VCaP (cell line): ENCODE measurements at regions not wholly inside any gene's neighbourhood (a gene's known extent, or its start where the extent isn't known, plus 50 kb on each side); places are given as distances from the start of the nearest gene placed in this dataset.

Source experiments
- H3K27ac ChIP-seq: fragments of 450-650 bp; 2 replicates; pipeline ENCODE4 v1.5.1; 2017
- TF ChIP-seq, protein P1 (sequence below): fragments of 450-650 bp; conservative IDR thresholded peaks from 2 replicates; pipeline ENCODE4 v1.5.1; 2017; ENCODE audit warnings: mild to moderate bottlenecking, moderate library complexity

DNA sequence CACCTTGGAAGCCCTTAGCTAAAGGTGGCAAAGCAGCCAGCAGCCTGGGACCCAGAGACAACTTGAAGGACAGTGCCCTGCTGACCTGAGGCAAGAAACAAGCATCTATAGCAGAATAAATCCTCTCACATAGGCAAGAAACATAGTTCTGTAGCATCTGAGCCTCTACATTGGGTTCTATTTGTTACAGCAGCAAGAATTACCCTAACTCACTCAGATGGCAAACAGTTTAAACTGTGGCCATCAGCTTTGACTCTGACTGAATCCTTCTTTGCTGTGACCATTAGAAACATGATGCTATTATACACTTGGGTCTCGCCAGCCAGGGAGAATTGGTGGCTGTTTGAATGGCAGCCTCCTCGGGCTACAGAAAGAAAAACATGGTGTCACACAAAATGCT is 53.1 kb upstream of the CCL1 start:
- TF ChIP-seq, protein P1, sequence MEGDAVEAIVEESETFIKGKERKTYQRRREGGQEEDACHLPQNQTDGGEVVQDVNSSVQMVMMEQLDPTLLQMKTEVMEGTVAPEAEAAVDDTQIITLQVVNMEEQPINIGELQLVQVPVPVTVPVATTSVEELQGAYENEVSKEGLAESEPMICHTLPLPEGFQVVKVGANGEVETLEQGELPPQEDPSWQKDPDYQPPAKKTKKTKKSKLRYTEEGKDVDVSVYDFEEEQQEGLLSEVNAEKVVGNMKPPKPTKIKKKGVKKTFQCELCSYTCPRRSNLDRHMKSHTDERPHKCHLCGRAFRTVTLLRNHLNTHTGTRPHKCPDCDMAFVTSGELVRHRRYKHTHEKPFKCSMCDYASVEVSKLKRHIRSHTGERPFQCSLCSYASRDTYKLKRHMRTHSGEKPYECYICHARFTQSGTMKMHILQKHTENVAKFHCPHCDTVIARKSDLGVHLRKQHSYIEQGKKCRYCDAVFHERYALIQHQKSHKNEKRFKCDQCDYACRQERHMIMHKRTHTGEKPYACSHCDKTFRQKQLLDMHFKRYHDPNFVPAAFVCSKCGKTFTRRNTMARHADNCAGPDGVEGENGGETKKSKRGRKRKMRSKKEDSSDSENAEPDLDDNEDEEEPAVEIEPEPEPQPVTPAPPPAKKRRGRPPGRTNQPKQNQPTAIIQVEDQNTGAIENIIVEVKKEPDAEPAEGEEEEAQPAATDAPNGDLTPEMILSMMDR: no peak

DNA sequence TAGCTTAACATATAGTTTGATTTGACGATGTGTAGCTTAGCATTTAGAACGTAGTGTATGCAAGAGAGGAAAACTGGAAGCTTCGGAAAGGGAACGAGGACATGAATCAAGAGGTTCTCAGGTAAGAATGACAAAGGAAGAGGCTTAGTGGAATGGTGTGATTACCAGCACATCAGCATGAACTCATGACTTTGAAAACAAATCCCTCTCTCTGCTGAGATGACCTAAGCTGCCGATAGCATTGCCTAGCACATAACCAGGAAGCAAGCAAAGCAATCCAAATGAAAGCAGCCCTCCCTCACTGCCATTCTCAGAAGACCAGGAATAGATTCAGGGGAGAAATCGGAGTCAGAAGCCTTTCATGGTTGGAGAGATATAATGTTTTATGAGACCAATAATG is 51.3 kb upstream of the CCL1 start:
- H3K27ac ChIP-seq: no peak overlapping the region
- TF ChIP-seq, protein P1: no peak

More for the DNA sequence above, 53.1 kb upstream of the CCL1 start:
- H3K27ac ChIP-seq: no peak overlapping the region

GRCh38 chr17:34413443-34414119 is 50.5 kb upstream of the CCL1 start:
- TF ChIP-seq, protein P1: no peak
- H3K27ac ChIP-seq: peak overlapping the region; percentile 35; the same call in 1 of the 2 replicates

DNA sequence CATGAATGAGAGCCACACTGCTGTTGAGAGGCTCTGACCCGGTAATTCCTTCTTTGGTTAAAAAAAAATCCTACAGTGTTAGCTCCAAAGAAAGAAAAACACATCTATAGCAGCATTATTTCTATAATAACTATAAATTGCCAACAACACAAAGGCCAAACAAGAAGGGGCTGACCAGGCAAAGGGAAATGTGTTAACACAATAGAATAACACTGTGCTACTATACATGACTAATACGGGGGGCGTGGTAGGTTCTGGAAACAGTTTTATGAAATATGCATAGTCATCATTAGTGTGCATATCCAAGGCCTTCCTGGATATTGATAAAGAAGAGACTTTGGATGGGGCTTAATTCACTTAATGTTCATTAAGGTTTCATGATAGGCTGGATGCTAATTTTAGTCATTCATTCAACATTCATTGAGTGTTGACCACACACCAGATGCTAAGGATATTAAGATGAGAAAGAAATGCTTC is 50.0 kb upstream of the CCL1 start:
- TF ChIP-seq, protein P1: no peak
- peak overlapping the region; percentile 35 for H3K27ac ChIP-seq
